ENCODE measurements at regions not wholly inside any gene's neighbourhood (a gene's known extent, or its start where the extent isn't known, plus 50 kb on each side); places are given as distances from the start of the nearest gene placed in this dataset.

DNA sequence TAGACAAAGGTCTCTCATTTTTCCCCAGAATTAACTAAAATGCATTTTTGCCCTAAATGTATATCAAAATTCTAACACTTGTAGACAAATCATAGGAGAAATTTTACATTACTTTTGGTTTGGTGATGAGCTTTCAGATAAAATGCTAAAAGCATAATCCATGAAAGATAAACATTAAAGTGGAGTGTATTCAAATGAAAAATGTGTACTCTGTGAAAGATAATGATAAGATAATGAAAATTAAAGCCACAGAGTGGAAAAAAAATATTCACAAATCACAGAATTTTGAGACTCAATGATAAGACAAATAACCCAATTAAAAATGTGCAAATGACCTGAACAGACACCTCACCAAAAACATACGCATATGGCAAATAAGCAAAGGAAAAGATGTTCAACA lies 176.9 kb upstream of the ADAMTS16 start:
- TF ChIP-seq, protein P1, sequence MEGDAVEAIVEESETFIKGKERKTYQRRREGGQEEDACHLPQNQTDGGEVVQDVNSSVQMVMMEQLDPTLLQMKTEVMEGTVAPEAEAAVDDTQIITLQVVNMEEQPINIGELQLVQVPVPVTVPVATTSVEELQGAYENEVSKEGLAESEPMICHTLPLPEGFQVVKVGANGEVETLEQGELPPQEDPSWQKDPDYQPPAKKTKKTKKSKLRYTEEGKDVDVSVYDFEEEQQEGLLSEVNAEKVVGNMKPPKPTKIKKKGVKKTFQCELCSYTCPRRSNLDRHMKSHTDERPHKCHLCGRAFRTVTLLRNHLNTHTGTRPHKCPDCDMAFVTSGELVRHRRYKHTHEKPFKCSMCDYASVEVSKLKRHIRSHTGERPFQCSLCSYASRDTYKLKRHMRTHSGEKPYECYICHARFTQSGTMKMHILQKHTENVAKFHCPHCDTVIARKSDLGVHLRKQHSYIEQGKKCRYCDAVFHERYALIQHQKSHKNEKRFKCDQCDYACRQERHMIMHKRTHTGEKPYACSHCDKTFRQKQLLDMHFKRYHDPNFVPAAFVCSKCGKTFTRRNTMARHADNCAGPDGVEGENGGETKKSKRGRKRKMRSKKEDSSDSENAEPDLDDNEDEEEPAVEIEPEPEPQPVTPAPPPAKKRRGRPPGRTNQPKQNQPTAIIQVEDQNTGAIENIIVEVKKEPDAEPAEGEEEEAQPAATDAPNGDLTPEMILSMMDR (IDR thresholded peaks at IDR 0.05) = no peak
- TF ChIP-seq EP300 (IDR thresholded peaks at IDR 0.05) (no peak), POLR2A (IDR thresholded peaks at IDR 0.05) (no peak)
- intact Hi-C loops (cut with DNase I) = no loop called here
- no peaks in the 10 kb centered on the region for H3K9me3 ChIP-seq
- no peaks in the 10 kb centered on the region for H3K4me1 ChIP-seq (ENCODE audit: insufficient read depth)
- no peaks in the 10 kb centered on the region for H3K27me3 ChIP-seq
- H3K27ac ChIP-seq = no peak overlapping the region
- no peaks in the 10 kb centered on the region for H3K36me3 ChIP-seq
- no peak overlapping the region for H3K4me3 ChIP-seq
- no peak for DNase-seq
- 93 to 95% (median 94%) methylated on average over 1 of the region's 1 CpG for WGBS, 3 donors

DNA sequence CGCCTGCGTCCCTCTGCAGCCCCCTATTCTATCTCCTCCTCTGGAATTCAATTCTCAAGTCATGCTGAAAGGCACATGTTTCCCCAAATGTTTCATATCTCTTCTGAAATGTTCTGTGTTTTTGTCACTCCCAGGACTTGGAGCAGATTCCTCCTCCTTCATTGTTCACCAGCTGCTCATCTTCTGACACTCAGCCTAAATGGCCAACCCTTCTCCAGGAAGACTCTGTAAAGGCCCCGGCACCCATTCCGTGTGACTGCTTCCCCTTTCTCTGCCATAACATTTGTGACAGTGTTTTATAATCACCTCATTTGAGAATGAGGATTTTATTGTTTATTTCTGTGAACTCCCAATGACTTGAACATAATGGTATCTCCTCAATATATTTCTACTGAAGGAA lies 170.8 kb upstream of the ADAMTS16 start:
- H3K27me3 ChIP-seq = no peaks in the 10 kb centered on the region
- TF ChIP-seq POLR2A (IDR thresholded peaks at IDR 0.05) (no peak), EP300 (IDR thresholded peaks at IDR 0.05) (no peak)
- TF ChIP-seq, protein P1 (IDR thresholded peaks at IDR 0.05) = no peak
- H3K27ac ChIP-seq = no peak overlapping the region
- no peak overlapping the region for H3K4me3 ChIP-seq
- intact Hi-C loops (cut with DNase I) = no loop called here
- DNase-seq = no peak
- H3K4me1 ChIP-seq (ENCODE audit: insufficient read depth) = no peaks in the 10 kb centered on the region
- no peaks in the 10 kb centered on the region for H3K36me3 ChIP-seq
- 80 to 87% (median 85%) methylated on average over 4 of the region's 4 CpGs for WGBS, 3 donors
- no peaks in the 10 kb centered on the region for H3K9me3 ChIP-seq

DNA sequence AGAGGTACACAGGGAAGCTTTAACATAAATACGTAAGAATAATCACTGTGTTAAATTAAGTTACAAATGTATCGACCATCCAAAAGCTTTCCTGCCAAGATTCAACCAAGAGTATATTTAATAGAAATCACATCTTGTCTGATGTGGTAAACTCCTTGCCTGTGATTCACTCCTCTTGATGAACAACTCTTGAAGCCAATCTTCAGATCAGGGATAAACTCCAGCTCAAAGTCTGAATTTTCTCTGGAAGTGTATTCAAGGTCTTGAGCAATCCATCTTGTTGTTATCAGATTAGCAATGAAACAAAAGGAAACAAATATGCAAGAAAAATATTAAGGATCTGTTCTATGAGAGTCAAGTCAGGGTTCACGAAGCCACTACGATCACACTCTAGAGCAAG lies 170.0 kb upstream of the ADAMTS16 start:
- intact Hi-C loops (cut with DNase I) = no loop called here
- no peak overlapping the region for H3K4me3 ChIP-seq
- H3K27ac ChIP-seq = no peak overlapping the region
- H3K9me3 ChIP-seq = no peaks in the 10 kb centered on the region
- no peaks in the 10 kb centered on the region for H3K36me3 ChIP-seq
- H3K27me3 ChIP-seq = no peaks in the 10 kb centered on the region
- TF ChIP-seq EP300 (IDR thresholded peaks at IDR 0.05) = no peak
- TF ChIP-seq POLR2A (IDR thresholded peaks at IDR 0.05) = no peak
- TF ChIP-seq, protein P1 (IDR thresholded peaks at IDR 0.05) = no peak
- 91 to 97% (median 92%) methylated on average over 4 of the region's 4 CpGs for WGBS, 3 donors
- H3K4me1 ChIP-seq (ENCODE audit: insufficient read depth) = no peaks in the 10 kb centered on the region
- no peak for DNase-seq

DNA sequence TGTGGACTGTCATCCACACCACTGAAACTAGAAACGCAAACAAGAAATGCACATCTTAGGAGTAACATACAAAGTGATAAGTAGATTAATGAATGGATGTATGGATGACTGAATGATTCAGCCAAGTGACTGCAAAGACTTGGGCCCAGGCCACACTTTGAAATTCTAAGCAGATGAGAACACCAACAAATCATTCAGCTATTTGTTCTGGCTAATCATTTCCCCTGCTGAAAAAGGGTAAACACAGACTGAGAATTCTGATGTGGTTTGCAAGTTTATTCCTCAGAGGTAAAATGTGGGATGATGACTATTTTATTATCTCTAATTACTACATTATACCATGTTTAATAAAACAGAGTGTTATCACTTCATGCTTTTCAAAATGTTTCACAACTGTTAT lies 163.2 kb upstream of the ADAMTS16 start:
- intact Hi-C loops (cut with DNase I) = no loop called here
- TF ChIP-seq POLR2A (IDR thresholded peaks at IDR 0.05) (no peak), EP300 (IDR thresholded peaks at IDR 0.05) (no peak)
- TF ChIP-seq, protein P1 (IDR thresholded peaks at IDR 0.05) = no peak
- WGBS, 3 donors = 34 to 42% (median 35%) methylated on average over 1 of the region's 1 CpG

More for the DNA sequence above, 163.2 kb upstream of the ADAMTS16 start:
- H3K27ac ChIP-seq = no peak overlapping the region
- H3K36me3 ChIP-seq = no peaks in the 10 kb centered on the region
- H3K4me3 ChIP-seq = no peak overlapping the region
- DNase-seq = no peak
- H3K4me1 ChIP-seq (ENCODE audit: insufficient read depth) = peaks cover 5% of the 10 kb centered on the region
- H3K9me3 ChIP-seq = no peaks in the 10 kb centered on the region
- H3K27me3 ChIP-seq = no peaks in the 10 kb centered on the region

All from ovary (tissue), 7 donors.